ENCODE measurements at regions not wholly inside any gene's neighbourhood (a gene's known extent, or its start where the extent isn't known, plus 50 kb on each side); places are given as distances from the start of the nearest gene placed in this dataset.

DNA sequence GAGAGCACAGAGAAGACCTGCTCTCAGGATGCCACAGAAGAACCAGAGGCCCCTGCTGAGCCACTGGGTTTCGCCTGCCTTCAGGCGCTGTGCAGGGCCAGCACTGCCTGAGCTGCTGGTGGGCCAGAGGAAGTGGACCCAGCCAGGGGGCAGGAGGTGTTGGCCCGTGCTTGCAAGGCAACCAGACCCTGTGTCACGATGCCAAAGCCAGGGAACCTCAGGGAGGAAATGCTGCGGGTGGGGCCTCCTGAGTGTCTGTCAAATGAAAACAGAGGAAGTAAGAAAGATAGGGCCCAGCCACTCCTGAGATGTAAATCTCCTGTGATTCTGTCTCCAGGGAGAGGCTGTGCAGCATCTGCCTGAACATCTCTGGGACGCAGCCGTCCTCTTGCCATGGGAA, 58.1 kb upstream of the ADORA2B start (continued):
- no peak for TF ChIP-seq RBM39 (IDR thresholded peaks at IDR 0.05; ENCODE audit: low read depth, low read length, poor library complexity, severe bottlenecking)

DNA sequence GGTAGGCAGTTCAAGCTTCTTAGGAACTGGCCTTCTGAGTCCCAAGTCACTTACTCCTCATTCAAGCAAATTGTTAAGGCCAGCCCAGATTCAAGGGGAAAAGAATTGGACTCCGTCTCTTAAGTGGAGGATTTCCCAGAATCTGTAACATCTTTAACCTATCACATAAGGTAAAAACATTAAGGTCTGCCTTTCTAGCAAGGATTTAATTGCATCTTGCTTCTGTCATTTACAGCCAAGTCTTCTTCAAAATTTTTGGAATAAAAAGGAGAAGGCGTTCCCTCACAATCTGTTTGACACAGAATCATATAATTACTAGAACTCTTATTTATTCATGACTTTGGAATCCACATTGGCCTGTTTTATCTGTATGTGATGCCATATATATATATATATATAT, 56.5 kb upstream of the ADORA2B start:
- POLR2A ChIA-PET, result no interaction called here
- CTCF ChIA-PET (ENCODE audit: low intra/inter-chr PET ratio, low total read pairs), result no interaction called here
- Histone ChIP-seq H3K4me2 (ENCODE audit: low read depth, low read length) (no peak overlapping the region), H3K27me3 (ENCODE audit: control insufficient read depth in 1 of 2, insufficient read depth in 2 of 2, low read length in 2 of 2) (no peaks in the 10 kb centered on the region), H3K79me2 (ENCODE audit: insufficient read depth, low read length) (no peaks in the 10 kb centered on the region), H4K20me1 (ENCODE audit: insufficient read depth, low read length) (no peaks in the 10 kb centered on the region), H3K36me3 (replicated peaks in 1 of 2; ENCODE audit: control insufficient read depth in 1 of 2, insufficient read depth in 2 of 2, low read length in 2 of 2) (no peaks in the 10 kb centered on the region), H3K4me3 (replicated peaks in 1 of 3; ENCODE audit: insufficient read depth in 1 of 3, low read depth in 2 of 3, low read length in 3 of 3) (no peak overlapping the region), H3K9ac (ENCODE audit: insufficient read depth, low read depth, low read length) (no peak overlapping the region), H3K9me3 (ENCODE audit: low read length) (no peaks in the 10 kb centered on the region), H2AFZ (ENCODE audit: low read length) (no peak overlapping the region), H3K4me1 (ENCODE audit: insufficient read depth, low read length) (peaks cover 16% of the 10 kb centered on the region), H3K27ac (ENCODE audit: extremely low read length, insufficient read depth, low read length) (no peak overlapping the region)
- BruUV-seq (replicated peaks), result no TSS peak
- in situ Hi-C loops (cut with HindIII; ENCODE audit: extremely low pct_ligation_motif_present, low pct_unique_long_range_greater_than_20kb) (no loop called here), intact Hi-C loops (cut with micrococcal nuclease; ENCODE audit: unreplicated experiment) (no loop called here)
- FAIRE-seq, result no peak
- WGBS (ENCODE audit: low lambda C conversion rate), result 65% methylated on average over 2 of the region's 2 CpGs
- no peak for ATAC-seq
- no peak for DNase-seq (ENCODE audit: low spot score)
- TF ChIP-seq AGO1 (IDR thresholded peaks at IDR 0.05; ENCODE audit: low read depth, low read length, poor library complexity, severe bottlenecking) (no peak), PCBP2 (optimal IDR thresholded peaks at IDR 0.05; ENCODE audit: low read depth, low read length, poor library complexity, severe bottlenecking) (no peak), SKI (IDR thresholded peaks at IDR 0.05; ENCODE audit: partially characterized antibody) (no peak), ZNF207 (IDR thresholded peaks at IDR 0.05; ENCODE audit: borderline replicate concordance) (no peak), ZBTB42 (CRISPR knock-in tag; IDR thresholded peaks at IDR 0.05) (no peak), RBFOX2 (IDR thresholded peaks at IDR 0.05; ENCODE audit: low read depth, low read length) (no peak), ZNF777 (CRISPR knock-in tag; IDR thresholded peaks at IDR 0.05) (no peak), ZNF776 (CRISPR knock-in tag; IDR thresholded peaks at IDR 0.05) (no peak)
- TF ChIP-seq, protein P1, sequence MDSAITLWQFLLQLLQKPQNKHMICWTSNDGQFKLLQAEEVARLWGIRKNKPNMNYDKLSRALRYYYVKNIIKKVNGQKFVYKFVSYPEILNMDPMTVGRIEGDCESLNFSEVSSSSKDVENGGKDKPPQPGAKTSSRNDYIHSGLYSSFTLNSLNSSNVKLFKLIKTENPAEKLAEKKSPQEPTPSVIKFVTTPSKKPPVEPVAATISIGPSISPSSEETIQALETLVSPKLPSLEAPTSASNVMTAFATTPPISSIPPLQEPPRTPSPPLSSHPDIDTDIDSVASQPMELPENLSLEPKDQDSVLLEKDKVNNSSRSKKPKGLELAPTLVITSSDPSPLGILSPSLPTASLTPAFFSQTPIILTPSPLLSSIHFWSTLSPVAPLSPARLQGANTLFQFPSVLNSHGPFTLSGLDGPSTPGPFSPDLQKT (CRISPR knock-in tag; IDR thresholded peaks at IDR 0.05; ENCODE audit: borderline replicate concordance), result no peak
- TF ChIP-seq, protein P2, sequence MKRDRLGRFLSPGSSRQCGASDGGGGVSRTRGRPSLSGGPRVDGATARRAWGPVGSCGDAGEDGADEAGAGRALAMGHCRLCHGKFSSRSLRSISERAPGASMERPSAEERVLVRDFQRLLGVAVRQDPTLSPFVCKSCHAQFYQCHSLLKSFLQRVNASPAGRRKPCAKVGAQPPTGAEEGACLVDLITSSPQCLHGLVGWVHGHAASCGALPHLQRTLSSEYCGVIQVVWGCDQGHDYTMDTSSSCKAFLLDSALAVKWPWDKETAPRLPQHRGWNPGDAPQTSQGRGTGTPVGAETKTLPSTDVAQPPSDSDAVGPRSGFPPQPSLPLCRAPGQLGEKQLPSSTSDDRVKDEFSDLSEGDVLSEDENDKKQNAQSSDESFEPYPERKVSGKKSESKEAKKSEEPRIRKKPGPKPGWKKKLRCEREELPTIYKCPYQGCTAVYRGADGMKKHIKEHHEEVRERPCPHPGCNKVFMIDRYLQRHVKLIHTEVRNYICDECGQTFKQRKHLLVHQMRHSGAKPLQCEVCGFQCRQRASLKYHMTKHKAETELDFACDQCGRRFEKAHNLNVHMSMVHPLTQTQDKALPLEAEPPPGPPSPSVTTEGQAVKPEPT (CRISPR knock-in tag; IDR thresholded peaks at IDR 0.05; ENCODE audit: low read depth), result no peak
- TF ChIP-seq, protein P3, sequence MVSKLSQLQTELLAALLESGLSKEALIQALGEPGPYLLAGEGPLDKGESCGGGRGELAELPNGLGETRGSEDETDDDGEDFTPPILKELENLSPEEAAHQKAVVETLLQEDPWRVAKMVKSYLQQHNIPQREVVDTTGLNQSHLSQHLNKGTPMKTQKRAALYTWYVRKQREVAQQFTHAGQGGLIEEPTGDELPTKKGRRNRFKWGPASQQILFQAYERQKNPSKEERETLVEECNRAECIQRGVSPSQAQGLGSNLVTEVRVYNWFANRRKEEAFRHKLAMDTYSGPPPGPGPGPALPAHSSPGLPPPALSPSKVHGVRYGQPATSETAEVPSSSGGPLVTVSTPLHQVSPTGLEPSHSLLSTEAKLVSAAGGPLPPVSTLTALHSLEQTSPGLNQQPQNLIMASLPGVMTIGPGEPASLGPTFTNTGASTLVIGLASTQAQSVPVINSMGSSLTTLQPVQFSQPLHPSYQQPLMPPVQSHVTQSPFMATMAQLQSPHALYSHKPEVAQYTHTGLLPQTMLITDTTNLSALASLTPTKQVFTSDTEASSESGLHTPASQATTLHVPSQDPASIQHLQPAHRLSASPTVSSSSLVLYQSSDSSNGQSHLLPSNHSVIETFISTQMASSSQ (IDR thresholded peaks at IDR 0.05; ENCODE audit: low read depth), result no peak
- TF ChIP-seq, protein P3 (CRISPR knock-in tag; IDR thresholded peaks at IDR 0.05; ENCODE audit: borderline replicate concordance), result no peak
- TF ChIP-seq, protein P4, sequence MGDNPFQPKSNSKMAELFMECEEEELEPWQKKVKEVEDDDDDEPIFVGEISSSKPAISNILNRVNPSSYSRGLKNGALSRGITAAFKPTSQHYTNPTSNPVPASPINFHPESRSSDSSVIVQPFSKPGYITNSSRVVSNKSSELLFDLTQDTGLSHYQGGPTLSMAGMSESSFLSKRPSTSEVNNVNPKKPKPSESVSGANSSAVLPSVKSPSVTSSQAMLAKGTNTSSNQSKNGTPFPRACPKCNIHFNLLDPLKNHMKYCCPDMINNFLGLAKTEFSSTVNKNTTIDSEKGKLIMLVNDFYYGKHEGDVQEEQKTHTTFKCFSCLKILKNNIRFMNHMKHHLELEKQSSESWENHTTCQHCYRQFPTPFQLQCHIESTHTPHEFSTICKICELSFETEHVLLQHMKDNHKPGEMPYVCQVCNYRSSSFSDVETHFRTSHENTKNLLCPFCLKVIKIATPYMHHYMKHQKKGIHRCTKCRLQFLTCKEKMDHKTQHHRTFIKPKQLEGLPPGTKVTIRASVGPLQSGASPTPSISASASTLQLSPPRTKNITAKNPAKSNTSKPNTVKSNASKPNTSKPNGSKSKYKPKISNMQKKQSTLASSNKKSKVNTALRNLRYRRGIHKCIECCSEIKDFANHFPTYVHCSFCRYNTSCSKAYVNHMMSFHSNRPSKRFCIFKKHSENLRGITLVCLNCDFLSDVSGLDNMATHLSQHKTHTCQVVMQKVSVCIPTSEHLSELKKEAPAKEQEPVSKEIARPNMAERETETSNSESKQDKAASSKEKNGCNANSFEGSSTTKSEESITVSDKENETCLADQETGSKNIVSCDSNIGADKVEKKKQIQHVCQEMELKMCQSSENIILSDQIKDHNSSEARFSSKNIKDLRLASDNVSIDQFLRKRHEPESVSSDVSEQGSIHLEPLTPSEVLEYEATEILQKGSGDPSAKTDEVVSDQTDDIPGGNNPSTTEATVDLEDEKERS (CRISPR knock-in tag; IDR thresholded peaks at IDR 0.05), result no peak
